ENCODE measurements at regions not wholly inside any gene's neighbourhood (a gene's known extent, or its start where the extent isn't known, plus 50 kb on each side); places are given as distances from the start of the nearest gene placed in this dataset.

GRCh38 chr17:62897706-62898105, 68.3 kb upstream of the TANC2 start:
- Histone ChIP-seq H3K27ac (ENCODE audit: low read depth, low read length) (no peak overlapping the region), H3K9ac (ENCODE audit: extremely low read depth, low read length, poor library complexity, severe bottlenecking) (no peak overlapping the region), H3K4me3 (ENCODE audit: low read length) (no peak overlapping the region), H3K27me3 (ENCODE audit: control insufficient read depth, insufficient read depth, low read length, poor library complexity, severe bottlenecking) (no peaks in the 10 kb centered on the region), H3K36me3 (ENCODE audit: control insufficient read depth, insufficient read depth, low read length) (no peaks in the 10 kb centered on the region), H3K4me1 (ENCODE audit: control insufficient read depth, insufficient read depth, low read length) (no peaks in the 10 kb centered on the region), H3K9me3 (ENCODE audit: control insufficient read depth, low read length) (no peaks in the 10 kb centered on the region)
- Mint-ChIP-seq H3K4me3 (no peak overlapping the region), H3K27ac (no peak overlapping the region), H3K9me3 (no peaks in the 10 kb centered on the region), H3K27me3 (ENCODE audit: insufficient read depth) (no peaks in the 10 kb centered on the region), H3K36me3 (ENCODE audit: low read depth) (no peaks in the 10 kb centered on the region), H3K4me1 (peaks cover 4% of the 10 kb centered on the region)
- DNase-seq = no peak
- TF ChIP-seq, protein P1, sequence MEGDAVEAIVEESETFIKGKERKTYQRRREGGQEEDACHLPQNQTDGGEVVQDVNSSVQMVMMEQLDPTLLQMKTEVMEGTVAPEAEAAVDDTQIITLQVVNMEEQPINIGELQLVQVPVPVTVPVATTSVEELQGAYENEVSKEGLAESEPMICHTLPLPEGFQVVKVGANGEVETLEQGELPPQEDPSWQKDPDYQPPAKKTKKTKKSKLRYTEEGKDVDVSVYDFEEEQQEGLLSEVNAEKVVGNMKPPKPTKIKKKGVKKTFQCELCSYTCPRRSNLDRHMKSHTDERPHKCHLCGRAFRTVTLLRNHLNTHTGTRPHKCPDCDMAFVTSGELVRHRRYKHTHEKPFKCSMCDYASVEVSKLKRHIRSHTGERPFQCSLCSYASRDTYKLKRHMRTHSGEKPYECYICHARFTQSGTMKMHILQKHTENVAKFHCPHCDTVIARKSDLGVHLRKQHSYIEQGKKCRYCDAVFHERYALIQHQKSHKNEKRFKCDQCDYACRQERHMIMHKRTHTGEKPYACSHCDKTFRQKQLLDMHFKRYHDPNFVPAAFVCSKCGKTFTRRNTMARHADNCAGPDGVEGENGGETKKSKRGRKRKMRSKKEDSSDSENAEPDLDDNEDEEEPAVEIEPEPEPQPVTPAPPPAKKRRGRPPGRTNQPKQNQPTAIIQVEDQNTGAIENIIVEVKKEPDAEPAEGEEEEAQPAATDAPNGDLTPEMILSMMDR (conservative IDR thresholded peaks at IDR 0.05) = no peak
- WGBS, 2 experiments (ENCODE audit: insufficient coverage in 1 of 2, insufficient read length in 1 of 2) = 77 to 88% methylated on average over 1 to 2 of the region's 2 CpGs

- no peak overlapping the region for H3K27ac Mint-ChIP-seq
- H3K4me1 Mint-ChIP-seq = peaks cover 11% of the 10 kb centered on the region
- no peaks in the 10 kb centered on the region for H3K9me3 Mint-ChIP-seq
- H3K4me1 ChIP-seq (ENCODE audit: control insufficient read depth, insufficient read depth, low read length) = no peaks in the 10 kb centered on the region
- H3K36me3 Mint-ChIP-seq (ENCODE audit: low read depth) = no peaks in the 10 kb centered on the region
- no peaks in the 10 kb centered on the region for H3K9me3 ChIP-seq (ENCODE audit: control insufficient read depth, low read length)
- H3K4me3 Mint-ChIP-seq = no peak overlapping the region
- no peaks in the 10 kb centered on the region for H3K36me3 ChIP-seq (ENCODE audit: control insufficient read depth, insufficient read depth, low read length)
- DNase-seq = no peak
- no peak overlapping the region for H3K27ac ChIP-seq (ENCODE audit: low read depth, low read length)
- 90 to 93% methylated on average over 7 to 11 of the region's 11 CpGs for WGBS, 2 experiments (ENCODE audit: insufficient coverage in 1 of 2, insufficient read length in 1 of 2)
- H3K4me3 ChIP-seq (ENCODE audit: low read length) = no peak overlapping the region
- no peaks in the 10 kb centered on the region for H3K27me3 Mint-ChIP-seq (ENCODE audit: insufficient read depth)
- TF ChIP-seq, protein P1 (conservative IDR thresholded peaks at IDR 0.05) = no peak
- no peak overlapping the region for H3K9ac ChIP-seq (ENCODE audit: extremely low read depth, low read length, poor library complexity, severe bottlenecking)
- H3K27me3 ChIP-seq (ENCODE audit: control insufficient read depth, insufficient read depth, low read length, poor library complexity, severe bottlenecking) = no peaks in the 10 kb centered on the region
Measured at GRCh38 chr17:62895320-62896301, 70.4 kb upstream of the TANC2 start.

DNA sequence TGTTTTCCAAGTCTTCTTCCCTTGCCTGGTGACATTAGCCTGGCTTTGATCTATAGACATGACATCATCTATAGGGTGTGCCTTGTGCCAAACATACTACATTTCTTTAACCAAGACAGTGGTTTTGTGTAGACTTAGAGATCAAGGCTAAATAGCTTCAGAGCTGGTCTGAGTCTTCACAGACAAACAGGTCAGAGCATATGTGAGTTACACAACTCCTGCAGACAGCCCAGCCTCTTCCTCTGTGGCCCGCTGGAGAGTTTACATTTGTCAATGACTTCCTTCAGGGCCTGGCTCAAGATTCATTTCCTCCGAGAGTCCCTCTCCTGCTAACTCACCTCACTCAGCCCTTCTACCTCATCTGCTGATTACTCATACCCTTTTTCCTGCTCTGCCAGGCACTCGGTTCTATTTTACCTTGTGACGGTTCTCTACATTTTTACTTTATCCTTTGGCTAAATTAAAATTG, 73.1 kb upstream of the TANC2 start:
- H3K4me3 Mint-ChIP-seq = no peak overlapping the region
- Histone ChIP-seq H3K27me3 (ENCODE audit: control insufficient read depth, insufficient read depth, low read length, poor library complexity, severe bottlenecking) (no peaks in the 10 kb centered on the region), H3K4me1 (ENCODE audit: control insufficient read depth, insufficient read depth, low read length) (no peaks in the 10 kb centered on the region), H3K9me3 (ENCODE audit: control insufficient read depth, low read length) (no peaks in the 10 kb centered on the region), H3K36me3 (ENCODE audit: control insufficient read depth, insufficient read depth, low read length) (no peaks in the 10 kb centered on the region), H3K9ac (ENCODE audit: extremely low read depth, low read length, poor library complexity, severe bottlenecking) (no peak overlapping the region), H3K4me3 (ENCODE audit: low read length) (no peak overlapping the region), H3K27ac (ENCODE audit: low read depth, low read length) (peak overlapping the region; percentile 70)
- peaks cover 11% of the 10 kb centered on the region for H3K4me1 Mint-ChIP-seq
- H3K36me3 Mint-ChIP-seq (ENCODE audit: low read depth) = no peaks in the 10 kb centered on the region
- no peaks in the 10 kb centered on the region for H3K9me3 Mint-ChIP-seq
- TF ChIP-seq, protein P1 (conservative IDR thresholded peaks at IDR 0.05) = no peak
- peak; percentile 67 for DNase-seq
- H3K27ac Mint-ChIP-seq = no peak overlapping the region
- H3K27me3 Mint-ChIP-seq (ENCODE audit: insufficient read depth) = no peaks in the 10 kb centered on the region
- WGBS, 2 experiments (ENCODE audit: insufficient coverage in 1 of 2, insufficient read length in 1 of 2) = 50 to 61% methylated on average over 1 to 4 of the region's 4 CpGs
